ENCODE measurements at regions not wholly inside any gene's neighbourhood (a gene's known extent, or its start where the extent isn't known, plus 50 kb on each side); places are given as distances from the start of the nearest gene placed in this dataset.

GRCh38 chr3:759106-759505 is 333.7 kb upstream of the CNTN6 start:
- no peaks in the 10 kb centered on the region for H3K36me3 ChIP-seq (replicated peaks in 1 of 2; ENCODE audit: control insufficient read depth in 1 of 2, insufficient read depth in 2 of 2, low read length in 2 of 2)
- no peak overlapping the region for H3K27ac ChIP-seq (ENCODE audit: extremely low read length, insufficient read depth, low read length)
- H2AFZ ChIP-seq (ENCODE audit: low read length) = no peak overlapping the region
- no peak overlapping the region for H3K9ac ChIP-seq (ENCODE audit: insufficient read depth, low read depth, low read length)
- H3K4me2 ChIP-seq (ENCODE audit: low read depth, low read length) = no peak overlapping the region
- no peaks in the 10 kb centered on the region for H4K20me1 ChIP-seq (ENCODE audit: insufficient read depth, low read length)
- intact Hi-C loops (cut with micrococcal nuclease; ENCODE audit: unreplicated experiment) (no loop called here), in situ Hi-C loops (cut with HindIII; ENCODE audit: extremely low pct_ligation_motif_present, low pct_unique_long_range_greater_than_20kb) (no loop called here)
- BruUV-seq (replicated peaks) = no TSS peak
- no peaks in the 10 kb centered on the region for H3K27me3 ChIP-seq (ENCODE audit: control insufficient read depth in 1 of 2, insufficient read depth in 2 of 2, low read length in 2 of 2)
- no peaks in the 10 kb centered on the region for H3K4me1 ChIP-seq (ENCODE audit: insufficient read depth, low read length)
- ATAC-seq (no peak), FAIRE-seq (no peak), DNase-seq (ENCODE audit: low spot score) (no peak)
- peaks cover 55% of the 10 kb centered on the region for H3K9me3 ChIP-seq (ENCODE audit: low read length)
- ChIA-PET CTCF (ENCODE audit: low intra/inter-chr PET ratio, low total read pairs) (no interaction called here), POLR2A (no interaction called here)
- no peaks in the 10 kb centered on the region for H3K79me2 ChIP-seq (ENCODE audit: insufficient read depth, low read length)
- no peak overlapping the region for H3K4me3 ChIP-seq (replicated peaks in 1 of 3; ENCODE audit: insufficient read depth in 1 of 3, low read depth in 2 of 3, low read length in 3 of 3)
- TF ChIP-seq ZNF672 (CRISPR knock-in tag; IDR thresholded peaks at IDR 0.05) (no peak), EZH2 (conservative IDR thresholded peaks at IDR 0.05; ENCODE audit: low read depth, low read length) (no peak), NFAT5 (CRISPR knock-in tag; IDR thresholded peaks at IDR 0.05) (no peak), NR2F1 (CRISPR knock-in tag; IDR thresholded peaks at IDR 0.05) (no peak), ZMAT3 (CRISPR knock-in tag; conservative IDR thresholded peaks at IDR 0.05) (no peak), ZBTB25 (CRISPR knock-in tag; IDR thresholded peaks at IDR 0.05) (no peak), THRA (CRISPR knock-in tag; IDR thresholded peaks at IDR 0.05; ENCODE audit: borderline replicate concordance) (no peak), CREM (IDR thresholded peaks at IDR 0.05) (no peak), CREM (CRISPR knock-in tag; IDR thresholded peaks at IDR 0.05) (no peak), ZHX2 (IDR thresholded peaks at IDR 0.05; ENCODE audit: low read depth) (no peak), ZHX2 (CRISPR knock-in tag; IDR thresholded peaks at IDR 0.05; ENCODE audit: borderline replicate concordance) (no peak), ATRX (CRISPR knock-in tag; IDR thresholded peaks at IDR 0.05; ENCODE audit: borderline replicate concordance) (no peak)

Data from HepG2 (cell line).